ENCODE measurements at regions not wholly inside any gene's neighbourhood (a gene's known extent, or its start where the extent isn't known, plus 50 kb on each side); places are given as distances from the start of the nearest gene placed in this dataset.

DNA sequence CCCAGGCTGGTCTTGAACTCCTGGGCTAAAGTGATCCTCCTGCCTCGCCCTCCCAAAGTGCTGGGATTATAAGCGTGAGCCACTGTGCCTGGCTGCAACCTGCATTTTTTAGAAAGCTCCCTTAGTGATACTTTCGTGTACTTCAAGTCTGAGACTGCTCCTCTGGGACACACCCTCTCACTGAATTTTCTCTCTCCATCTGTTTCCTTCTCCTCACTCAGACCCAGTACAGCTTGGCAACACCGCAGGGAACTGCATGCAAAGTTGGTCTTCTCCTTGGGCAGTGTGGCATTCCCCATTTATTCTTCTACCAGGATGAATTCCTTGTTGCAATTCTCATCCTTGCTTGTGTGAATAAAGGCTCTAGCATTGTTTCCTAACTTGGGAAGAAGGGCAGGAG, 175.9 kb downstream of the LPIN1 start:
- Histone ChIP-seq H3K27ac (ENCODE audit: control insufficient read depth, insufficient read depth, low read length) (no peak overlapping the region), H3K27me3 (ENCODE audit: control insufficient read depth, extremely low read depth, insufficient read depth, low read length) (no peaks in the 10 kb centered on the region), H3K9me1 (ENCODE audit: control insufficient read depth, extremely low read depth, insufficient read depth, low read length) (no peaks in the 10 kb centered on the region), H2AFZ (ENCODE audit: control insufficient read depth, low read length) (no peak overlapping the region), H3K9me3 (ENCODE audit: control insufficient read depth, low read depth, low read length) (no peaks in the 10 kb centered on the region), H3K9ac (ENCODE audit: control insufficient read depth, extremely low read depth, insufficient read depth, low read length) (no peak overlapping the region), H3K4me3 (ENCODE audit: control insufficient read depth in 2 of 3, extremely low read depth in 1 of 3, insufficient read depth in 2 of 3, low read depth in 1 of 3, low read length in 3 of 3) (no peak overlapping the region), H3K4me2 (ENCODE audit: control insufficient read depth, extremely low read depth, insufficient read depth, low read depth, low read length) (no peak overlapping the region), H3K79me2 (ENCODE audit: control insufficient read depth, insufficient read depth, low read length) (no peaks in the 10 kb centered on the region), H4K20me1 (ENCODE audit: control insufficient read depth, extremely low read depth, insufficient read depth, low read length) (no peaks in the 10 kb centered on the region), H3K4me1 (ENCODE audit: control insufficient read depth, extremely low read depth, insufficient read depth, low read length) (no peaks in the 10 kb centered on the region), H3K36me3 (ENCODE audit: control insufficient read depth in 2 of 2, extremely low read depth in 1 of 2, insufficient read depth in 2 of 2, low read length in 2 of 2) (no peaks in the 10 kb centered on the region)
- TF ChIP-seq EZH2 (IDR thresholded peaks at IDR 0.05; ENCODE audit: low read length), result no peak
- no peak for TF ChIP-seq CTCF (optimal IDR thresholded peaks at IDR 0.05 in 1 of 3, IDR thresholded peaks at IDR 0.05 in 1 of 3, conservative IDR thresholded peaks at IDR 0.05 in 1 of 3; ENCODE audit: extremely low read depth in 1 of 3, insufficient read depth in 2 of 3, low read length in 3 of 3)
- FAIRE-seq (no peak), DNase-seq (ENCODE audit: low read depth, low spot score) (no peak)
- dilution Hi-C loops (cut with MboI; ENCODE audit: extremely low pct_ligation_motif_present, low sequenced_read_pairs), result no loop called here

DNA sequence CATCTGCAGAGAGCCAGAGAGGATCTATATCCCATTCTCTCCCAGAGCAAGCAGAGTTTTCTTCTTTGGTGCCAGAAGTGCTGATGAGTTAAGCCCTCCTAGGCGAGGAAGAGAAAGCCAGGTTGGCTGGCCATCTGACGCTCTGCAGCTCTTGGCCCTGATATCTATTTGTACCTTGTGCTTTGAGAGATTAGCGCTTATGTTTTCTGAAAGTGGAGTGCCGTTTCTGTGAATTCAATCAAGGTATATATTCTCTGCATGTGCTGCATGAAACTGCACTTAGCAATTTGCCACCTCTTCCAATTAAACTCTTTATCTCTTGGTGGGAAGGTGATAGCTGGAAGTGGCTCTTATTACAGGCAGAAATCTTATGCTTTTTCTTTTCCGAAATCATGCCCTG, 177.5 kb downstream of the LPIN1 start:
- Histone ChIP-seq H3K4me2 (ENCODE audit: control insufficient read depth, extremely low read depth, insufficient read depth, low read depth, low read length) (no peak overlapping the region), H2AFZ (ENCODE audit: control insufficient read depth, low read length) (no peak overlapping the region), H3K9me3 (ENCODE audit: control insufficient read depth, low read depth, low read length) (no peaks in the 10 kb centered on the region), H3K36me3 (ENCODE audit: control insufficient read depth in 2 of 2, extremely low read depth in 1 of 2, insufficient read depth in 2 of 2, low read length in 2 of 2) (no peaks in the 10 kb centered on the region), H4K20me1 (ENCODE audit: control insufficient read depth, extremely low read depth, insufficient read depth, low read length) (no peaks in the 10 kb centered on the region), H3K4me3 (ENCODE audit: control insufficient read depth in 2 of 3, extremely low read depth in 1 of 3, insufficient read depth in 2 of 3, low read depth in 1 of 3, low read length in 3 of 3) (no peak overlapping the region), H3K4me1 (ENCODE audit: control insufficient read depth, extremely low read depth, insufficient read depth, low read length) (no peaks in the 10 kb centered on the region), H3K9ac (ENCODE audit: control insufficient read depth, extremely low read depth, insufficient read depth, low read length) (no peak overlapping the region), H3K9me1 (ENCODE audit: control insufficient read depth, extremely low read depth, insufficient read depth, low read length) (no peaks in the 10 kb centered on the region), H3K79me2 (ENCODE audit: control insufficient read depth, insufficient read depth, low read length) (no peaks in the 10 kb centered on the region), H3K27me3 (ENCODE audit: control insufficient read depth, extremely low read depth, insufficient read depth, low read length) (no peaks in the 10 kb centered on the region), H3K27ac (ENCODE audit: control insufficient read depth, insufficient read depth, low read length) (no peak overlapping the region)
- dilution Hi-C loops (cut with MboI; ENCODE audit: extremely low pct_ligation_motif_present, low sequenced_read_pairs), result no loop called here
- DNase-seq (ENCODE audit: low read depth, low spot score) (no peak), FAIRE-seq (no peak)
- TF ChIP-seq CTCF (optimal IDR thresholded peaks at IDR 0.05 in 1 of 3, IDR thresholded peaks at IDR 0.05 in 1 of 3, conservative IDR thresholded peaks at IDR 0.05 in 1 of 3; ENCODE audit: extremely low read depth in 1 of 3, insufficient read depth in 2 of 3, low read length in 3 of 3) (no peak), EZH2 (IDR thresholded peaks at IDR 0.05; ENCODE audit: low read length) (no peak)
